ENCODE measurements at regions not wholly inside any gene's neighbourhood (a gene's known extent, or its start where the extent isn't known, plus 50 kb on each side); places are given as distances from the start of the nearest gene placed in this dataset.

GRCh38 chr13:31591642-31592233 is 147.6 kb upstream of the RXFP2 start:
- no peak for TF ChIP-seq POLR2A (IDR thresholded peaks at IDR 0.05; ENCODE audit: low read length)
- TF ChIP-seq, protein P1, sequence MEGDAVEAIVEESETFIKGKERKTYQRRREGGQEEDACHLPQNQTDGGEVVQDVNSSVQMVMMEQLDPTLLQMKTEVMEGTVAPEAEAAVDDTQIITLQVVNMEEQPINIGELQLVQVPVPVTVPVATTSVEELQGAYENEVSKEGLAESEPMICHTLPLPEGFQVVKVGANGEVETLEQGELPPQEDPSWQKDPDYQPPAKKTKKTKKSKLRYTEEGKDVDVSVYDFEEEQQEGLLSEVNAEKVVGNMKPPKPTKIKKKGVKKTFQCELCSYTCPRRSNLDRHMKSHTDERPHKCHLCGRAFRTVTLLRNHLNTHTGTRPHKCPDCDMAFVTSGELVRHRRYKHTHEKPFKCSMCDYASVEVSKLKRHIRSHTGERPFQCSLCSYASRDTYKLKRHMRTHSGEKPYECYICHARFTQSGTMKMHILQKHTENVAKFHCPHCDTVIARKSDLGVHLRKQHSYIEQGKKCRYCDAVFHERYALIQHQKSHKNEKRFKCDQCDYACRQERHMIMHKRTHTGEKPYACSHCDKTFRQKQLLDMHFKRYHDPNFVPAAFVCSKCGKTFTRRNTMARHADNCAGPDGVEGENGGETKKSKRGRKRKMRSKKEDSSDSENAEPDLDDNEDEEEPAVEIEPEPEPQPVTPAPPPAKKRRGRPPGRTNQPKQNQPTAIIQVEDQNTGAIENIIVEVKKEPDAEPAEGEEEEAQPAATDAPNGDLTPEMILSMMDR (IDR thresholded peaks at IDR 0.05) = no peak
- no peak for TF ChIP-seq CEBPB (IDR thresholded peaks at IDR 0.05)
- TF ChIP-seq JUNB (IDR thresholded peaks at IDR 0.05) = no peak
- no peak for TF ChIP-seq RCOR1 (IDR thresholded peaks at IDR 0.05; ENCODE audit: low read depth, low read length)
- no peak for TF ChIP-seq HDAC2 (IDR thresholded peaks at IDR 0.05)

Measured in A549 (cell line).